ENCODE measurements at regions not wholly inside any gene's neighbourhood (a gene's known extent, or its start where the extent isn't known, plus 50 kb on each side); places are given as distances from the start of the nearest gene placed in this dataset.
A peak's percentile ranks its signal among the peaks of the same experiment; 100 is the strongest.

GRCh38 chr1:244265507-244265906 is 186.2 kb downstream of the ADSS2 start:
- no peak for DNase-seq (ENCODE audit: low spot score)

- DNase-seq (ENCODE audit: low spot score): no peak
Measured at GRCh38 chr1:244269169-244269568, 182.5 kb downstream of the ADSS2 start.

GRCh38 chr1:244271004-244271403 is 180.7 kb downstream of the ADSS2 start:
- DNase-seq (ENCODE audit: low spot score): no peak

GRCh38 chr1:244271691-244272308 is 179.9 kb downstream of the ADSS2 start:
- no peak for DNase-seq (ENCODE audit: low spot score)

- peak; percentile 72 for DNase-seq (ENCODE audit: low spot score)
Measured at GRCh38 chr1:244272471-244273261, 179.0 kb downstream of the ADSS2 start.

GRCh38 chr1:244273262-244273844 is 178.4 kb downstream of the ADSS2 start:
- no peak for DNase-seq (ENCODE audit: low spot score)

- no peak for DNase-seq (ENCODE audit: low spot score)
Measured at GRCh38 chr1:244273845-244274619, 177.7 kb downstream of the ADSS2 start.

GRCh38 chr1:244276646-244277045 is 175.1 kb downstream of the ADSS2 start:
- no peak for DNase-seq (ENCODE audit: low spot score)

GRCh38 chr1:244280201-244280600 is 171.5 kb downstream of the ADSS2 start:
- no peak for DNase-seq (ENCODE audit: low spot score)

- DNase-seq (ENCODE audit: low spot score): no peak
Measured at GRCh38 chr1:244280859-244281258, 170.8 kb downstream of the ADSS2 start.

GRCh38 chr1:244283772-244284171 is 167.9 kb downstream of the ADSS2 start:
- DNase-seq (ENCODE audit: low spot score): no peak

- DNase-seq (ENCODE audit: low spot score): no peak
Measured at GRCh38 chr1:244284641-244285156, 167.0 kb downstream of the ADSS2 start.

- no peak for DNase-seq (ENCODE audit: low spot score)
Measured at GRCh38 chr1:244286341-244286740, 165.4 kb downstream of the ADSS2 start.

GRCh38 chr1:244287726-244288125 is 164.0 kb downstream of the ADSS2 start:
- DNase-seq (ENCODE audit: low spot score): no peak

- DNase-seq (ENCODE audit: low spot score): no peak
Measured at GRCh38 chr1:244288663-244289062, 163.0 kb downstream of the ADSS2 start.

- DNase-seq (ENCODE audit: low spot score): no peak
Measured at GRCh38 chr1:244289991-244290785, 161.5 kb downstream of the ADSS2 start.

GRCh38 chr1:244291236-244292201 is 160.2 kb downstream of the ADSS2 start:
- DNase-seq (ENCODE audit: low spot score): no peak

GRCh38 chr1:244294599-244295224 is 157.0 kb downstream of the ADSS2 start:
- no peak for DNase-seq (ENCODE audit: low spot score)

- no peak for DNase-seq (ENCODE audit: low spot score)
Measured at GRCh38 chr1:244296003-244296402, 155.7 kb downstream of the ADSS2 start.

GRCh38 chr1:244296447-244296846 is 155.3 kb downstream of the ADSS2 start:
- no peak for DNase-seq (ENCODE audit: low spot score)
